H9 (cell line): ENCODE measurements at regions not wholly inside any gene's neighbourhood (a gene's known extent, or its start where the extent isn't known, plus 50 kb on each side); places are given as distances from the start of the nearest gene placed in this dataset.

Source experiments
- DNase-seq: peaks from one replicate; pipeline ENCODE4 v3.0.0-alpha.2; 2017
- H2AFZ ChIP-seq: one replicate; pipeline ENCODE4 v1.6.1; 2013; ENCODE audit warnings: mild to moderate bottlenecking, low read length, control low read depth, moderate library complexity
- H2AK5ac ChIP-seq: 2 replicates; pipeline ENCODE4 v1.6.1; 2013; ENCODE audit warnings: low read length, control low read depth, mixed read lengths; ENCODE audit not compliant: insufficient read length
- H2BK120ac ChIP-seq: one replicate; pipeline ENCODE4 v1.6.1; 2013; ENCODE audit warnings: low read depth, mild to moderate bottlenecking, low read length, control low read depth, inconsistent platforms; ENCODE audit not compliant: poor library complexity, severe bottlenecking
- H2BK12ac ChIP-seq: 2 replicates; pipeline ENCODE4 v1.6.1; 2013; ENCODE audit warnings: low read length, control low read depth, mixed read lengths, low read depth; ENCODE audit not compliant: insufficient read length
- H2BK15ac ChIP-seq: 2 replicates; pipeline ENCODE4 v1.6.1; 2013; ENCODE audit warnings: low read depth, low read length, control low read depth
- H2BK20ac ChIP-seq: one replicate; pipeline ENCODE4 v1.6.1; 2013; ENCODE audit warnings: low read depth, mild to moderate bottlenecking, low read length, control low read depth, inconsistent platforms; ENCODE audit not compliant: poor library complexity, severe bottlenecking
- H2BK5ac ChIP-seq: 2 replicates; pipeline ENCODE4 v1.6.1; 2013; ENCODE audit warnings: low read length, control low read depth, mixed read lengths; ENCODE audit not compliant: insufficient read length
- H3K14ac ChIP-seq: 2 replicates; pipeline ENCODE4 v1.6.1; 2013; ENCODE audit warnings: low read length, control low read depth; ENCODE audit not compliant: insufficient read depth
- H3K18ac ChIP-seq: 2 replicates; pipeline ENCODE4 v1.6.1; 2013; ENCODE audit warnings: low read depth, mild to moderate bottlenecking, mixed read lengths, low read length, control low read depth; ENCODE audit not compliant: insufficient read length
- H3K23ac ChIP-seq: 2 replicates; pipeline ENCODE4 v1.6.1; 2013; ENCODE audit warnings: low read length, control low read depth, mixed read lengths, low read depth; ENCODE audit not compliant: insufficient read length
- H3K23me2 ChIP-seq: 2 replicates; pipeline ENCODE4 v1.6.1; 2013; ENCODE audit warnings: low read depth, mild to moderate bottlenecking, mixed read lengths, low read length, control low read depth; ENCODE audit not compliant: insufficient read length, poor library complexity, severe bottlenecking
- H3K27ac ChIP-seq: 2 replicates; pipeline ENCODE4 v1.5.1; 2013; ENCODE audit warnings: low read length, control low read depth, mixed read lengths, low read depth; ENCODE audit not compliant: insufficient read length
- H3K27me3 ChIP-seq: 2 replicates; pipeline ENCODE4 v1.6.1; 2013; ENCODE audit warnings: low read length, control low read depth, inconsistent platforms; ENCODE audit not compliant: insufficient read depth
- H3K4ac ChIP-seq: 2 replicates; pipeline ENCODE4 v1.6.1; 2013; ENCODE audit warnings: low read depth, mild to moderate bottlenecking, control low read depth, inconsistent platforms, low read length, moderate library complexity
- H3K4me1 ChIP-seq: 2 replicates; pipeline ENCODE4 v1.6.1; 2013; ENCODE audit warnings: low read length, control low read depth, inconsistent platforms; ENCODE audit not compliant: insufficient read depth
- H3K4me2 ChIP-seq: 2 replicates; pipeline ENCODE4 v1.6.1; 2013; ENCODE audit warnings: low read length, control low read depth, mixed read lengths; ENCODE audit not compliant: insufficient read length, insufficient read depth
- H3K56ac ChIP-seq: 2 replicates; pipeline ENCODE4 v1.6.1; 2013; ENCODE audit warnings: low read depth, mild to moderate bottlenecking, mixed read lengths, low read length, control low read depth; ENCODE audit not compliant: insufficient read length
- H3K79me1 ChIP-seq: 2 replicates; pipeline ENCODE4 v1.6.1; 2013; ENCODE audit warnings: low read depth, mild to moderate bottlenecking, moderate library complexity, low read length, control low read depth, inconsistent platforms; ENCODE audit not compliant: insufficient read depth, poor library complexity, severe bottlenecking
- H3K79me2 ChIP-seq: 2 replicates; pipeline ENCODE4 v1.6.1; 2013; ENCODE audit warnings: low read length, control low read depth, inconsistent platforms; ENCODE audit not compliant: insufficient read depth
- H3K9ac ChIP-seq: 2 replicates; pipeline ENCODE4 v1.6.1; 2013; ENCODE audit warnings: low read length, control low read depth, mixed read lengths; ENCODE audit not compliant: insufficient read length; ENCODE audit errors: extremely low read depth
- H3K9me3 ChIP-seq: one replicate; pipeline ENCODE4 v1.6.1; 2013; ENCODE audit warnings: low read depth, low read length, inconsistent platforms; ENCODE audit not compliant: control insufficient read depth
- H3T11ph ChIP-seq: one replicate; pipeline ENCODE4 v1.6.1; 2013; ENCODE audit warnings: mild to moderate bottlenecking, low read length, control low read depth, inconsistent platforms
- H4K20me1 ChIP-seq: one replicate; pipeline ENCODE4 v1.6.1; 2013; ENCODE audit not compliant: control insufficient read depth, insufficient read length, insufficient read depth
- H4K5ac ChIP-seq: 2 replicates; pipeline ENCODE4 v1.6.1; 2013; ENCODE audit warnings: low read depth, mild to moderate bottlenecking, mixed read lengths, low read length, control low read depth; ENCODE audit not compliant: insufficient read length
- H4K8ac ChIP-seq: replicated peaks from 2 replicates; pipeline ENCODE4 v1.6.1; 2013; ENCODE audit warnings: low read length, control low read depth, mixed read lengths, low read depth; ENCODE audit not compliant: insufficient read length
- H4K91ac ChIP-seq: 2 replicates; pipeline ENCODE4 v1.6.1; 2013; ENCODE audit warnings: low read depth, mild to moderate bottlenecking, moderate library complexity, mixed read lengths, low read length, control low read depth; ENCODE audit not compliant: insufficient read length
- H3K27ac Mint-ChIP-seq, 3 experiments: 2 replicates in 2 of 3; 3 replicates in 1 of 3; pipeline ENCODE4 v1.8.0; 2020 to 2021; ENCODE audit warnings: mixed read lengths in 3 of 3, mild to moderate bottlenecking in 1 of 3, moderate library complexity in 1 of 3
- H3K27me3 Mint-ChIP-seq: 2 replicates; pipeline ENCODE4 v1.8.0; 2021; ENCODE audit warnings: low read depth, mild to moderate bottlenecking, moderate library complexity, mixed read lengths
- H3K36me3 Mint-ChIP-seq, 3 experiments: 2 replicates in 2 of 3; 3 replicates in 1 of 3; pipeline ENCODE4 v1.8.0; 2020 to 2021; ENCODE audit warnings: low read depth in 3 of 3, mixed read lengths in 3 of 3; ENCODE audit not compliant: insufficient read depth in 1 of 3
- H3K4me1 Mint-ChIP-seq, 2 experiments: 2 replicates each; pipeline ENCODE4 v1.8.0; 2020; ENCODE audit warnings: mixed read lengths in 2 of 2
- H3K4me3 Mint-ChIP-seq, 2 experiments: 2 replicates in 1 of 2; 3 replicates in 1 of 2; pipeline ENCODE4 v1.8.0; 2020 to 2021; ENCODE audit warnings: mild to moderate bottlenecking in 2 of 2, mixed read lengths in 2 of 2, moderate library complexity in 1 of 2
- H3K9me3 Mint-ChIP-seq, 2 experiments: 2 replicates in 1 of 2; 3 replicates in 1 of 2; pipeline ENCODE4 v1.8.0; 2020; ENCODE audit warnings: mild to moderate bottlenecking in 2 of 2, mixed read lengths in 2 of 2, moderate library complexity in 1 of 2
- CTCF ChIP-seq: fragments of 200-600 bp; sonication (generic); conservative IDR thresholded peaks from 3 replicates; pipeline ENCODE4 v1.8.0; 2021; ENCODE audit warnings: antibody characterized with exemption, mild to moderate bottlenecking
- WGBS: extraction: QIAGEN DNeasy Blood & Tissue Kit; methylation state at CpG from one replicate; pipeline ENCODE4 v1.1.7; 2013; ENCODE audit warnings: missing lambda C conversion rate, low lambda C conversion rate, mixed read lengths; ENCODE audit not compliant: insufficient read length; ENCODE audit errors: extremely low coverage; 5-methylcytosine and 5-hydroxymethylcytosine counted together

DNA sequence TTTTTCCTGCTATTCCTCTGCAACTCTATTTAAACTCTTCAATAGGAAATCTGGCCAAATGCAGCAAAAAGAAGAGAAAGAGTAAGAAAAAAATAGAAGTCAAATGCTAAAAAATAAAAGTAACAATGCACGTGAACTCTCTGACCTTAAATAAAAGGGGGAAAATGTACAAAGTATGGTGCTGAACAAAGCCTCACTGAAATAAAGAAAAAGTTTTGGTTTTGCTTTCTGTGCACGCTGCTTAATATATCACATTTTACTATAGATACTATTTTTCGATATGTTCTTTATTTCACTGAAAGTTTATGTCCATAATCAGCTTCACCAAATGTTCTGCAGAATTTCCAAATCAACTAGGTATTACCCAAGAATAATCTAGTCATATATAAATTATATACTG is 396.3 kb downstream of the CBLN2 start:
- H2BK15ac ChIP-seq = no peak overlapping the region
- H3K23me2 ChIP-seq = no peaks in the 10 kb centered on the region
- no peaks in the 10 kb centered on the region for H3K4me1 ChIP-seq
- no peak overlapping the region for H2AK5ac ChIP-seq
- H3K9ac ChIP-seq = no peak overlapping the region
- H3K9me3 Mint-ChIP-seq = no peaks in the 10 kb centered on the region; a peak in 1 of 5 replicates
- H3K27me3 Mint-ChIP-seq = no peaks in the 10 kb centered on the region
- no peak overlapping the region for H3T11ph ChIP-seq
- no peak overlapping the region for H3K23ac ChIP-seq
- H3K79me1 ChIP-seq = no peaks in the 10 kb centered on the region
- H2BK20ac ChIP-seq = no peak overlapping the region
- no CpG with 5 or more reads among the region's 3 CpGs for WGBS
- no peak overlapping the region for H2BK120ac ChIP-seq
- TF ChIP-seq CTCF = no peak
- no peak overlapping the region for H3K27ac Mint-ChIP-seq
- DNase-seq = no peak
- no peak overlapping the region for H3K4me2 ChIP-seq
- no peak overlapping the region for H3K4me3 Mint-ChIP-seq
- H3K27me3 ChIP-seq = no peaks in the 10 kb centered on the region
- no peak overlapping the region for H3K4ac ChIP-seq
- H3K14ac ChIP-seq = no peak overlapping the region
- H2BK5ac ChIP-seq = no peak overlapping the region
- no peak overlapping the region for H4K91ac ChIP-seq
- no peaks in the 10 kb centered on the region for H3K9me3 ChIP-seq
- H2BK12ac ChIP-seq = no peak overlapping the region
- no peaks in the 10 kb centered on the region for H3K4me1 Mint-ChIP-seq
- H2AFZ ChIP-seq = no peak overlapping the region
- H3K36me3 Mint-ChIP-seq = no peaks in the 10 kb centered on the region
- H3K79me2 ChIP-seq = no peaks in the 10 kb centered on the region
- no peak overlapping the region for H3K18ac ChIP-seq
- H3K56ac ChIP-seq = no peak overlapping the region
- no peaks in the 10 kb centered on the region for H4K20me1 ChIP-seq
- H3K27ac ChIP-seq = no peak overlapping the region
- no peak overlapping the region for H4K5ac ChIP-seq
- H4K8ac ChIP-seq = no peak overlapping the region
